ENCODE measurements at regions not wholly inside any gene's neighbourhood (a gene's known extent, or its start where the extent isn't known, plus 50 kb on each side); places are given as distances from the start of the nearest gene placed in this dataset.
"Not testable (repeated sequence)": the region's sequence is repeated elsewhere in the genome, so short reads cannot be mapped to it uniquely, and the experiment has no call there.

- not testable (repeated sequence) for DNase-seq
Observed at GRCh38 chr4:115178687-115179086, 65.3 kb upstream of the NDST4 start.

GRCh38 chr4:115171220-115171619 lies 57.8 kb upstream of the NDST4 start:
- DNase-seq, result no peak

DNA sequence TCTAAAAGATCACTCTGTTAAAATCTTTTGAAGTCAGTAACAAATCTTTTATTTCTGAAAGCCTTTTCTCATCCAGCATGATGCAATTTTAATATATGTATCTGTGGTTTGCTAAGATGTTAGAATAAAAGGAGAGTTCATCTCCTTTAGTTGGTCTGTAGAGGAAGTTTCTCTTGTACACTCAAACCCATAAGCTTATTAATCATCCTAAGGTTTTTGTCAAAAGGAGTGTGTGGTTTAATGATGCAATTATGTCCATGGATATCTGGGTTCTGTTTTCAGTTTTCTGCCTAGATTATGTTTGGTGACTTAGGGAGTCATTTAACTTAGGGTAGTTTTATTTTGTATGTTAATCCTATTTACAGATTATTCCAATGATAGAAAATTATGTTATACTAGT lies 52.1 kb upstream of the NDST4 start:
- DNase-seq, result no peak

All from amniotic stem cell (primary cell).